A673 (cell line): ENCODE measurements at regions not wholly inside any gene's neighbourhood (a gene's known extent, or its start where the extent isn't known, plus 50 kb on each side); places are given as distances from the start of the nearest gene placed in this dataset.

Source experiments
- EZH2 ChIP-seq: fragments of 200-600 bp; sonication (generic); IDR thresholded peaks from 2 replicates; pipeline ENCODE4 v1.6.1; 2017; ENCODE audit warnings: borderline replicate concordance, low read depth, mild to moderate bottlenecking, mixed read lengths, antibody characterized with exemption, low read length; ENCODE audit not compliant: poor library complexity, severe bottlenecking
- TF ChIP-seq, protein P1 (sequence below): fragments of 300-800, 200-600 bp; sonication (generic); conservative IDR thresholded peaks from 2 replicates; pipeline ENCODE4 v1.5.1; 2017; ENCODE audit warnings: low read depth, mild to moderate bottlenecking, antibody characterized with exemption, low read length, moderate library complexity, mixed read lengths

DNA sequence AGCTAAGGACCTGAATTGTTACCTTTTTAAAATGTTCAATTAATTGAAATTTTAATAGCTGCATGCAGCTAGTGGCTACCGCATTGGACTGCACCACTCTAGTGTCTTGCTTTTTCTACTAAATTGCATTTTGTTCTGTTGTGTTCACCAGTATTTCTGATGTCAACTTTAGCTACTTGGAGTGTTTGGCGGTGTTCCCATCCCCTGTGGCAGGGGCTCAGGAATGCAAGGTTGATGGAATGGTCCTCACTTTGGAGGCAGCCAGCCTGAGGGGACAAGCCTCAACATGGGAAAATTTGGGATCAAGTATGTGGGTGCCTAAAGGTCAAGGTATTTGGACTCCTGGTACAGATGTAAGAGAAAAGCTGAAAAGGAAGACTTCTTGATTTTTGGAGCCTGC is 194.6 kb upstream of the PRNP start:
- TF ChIP-seq, protein P1, sequence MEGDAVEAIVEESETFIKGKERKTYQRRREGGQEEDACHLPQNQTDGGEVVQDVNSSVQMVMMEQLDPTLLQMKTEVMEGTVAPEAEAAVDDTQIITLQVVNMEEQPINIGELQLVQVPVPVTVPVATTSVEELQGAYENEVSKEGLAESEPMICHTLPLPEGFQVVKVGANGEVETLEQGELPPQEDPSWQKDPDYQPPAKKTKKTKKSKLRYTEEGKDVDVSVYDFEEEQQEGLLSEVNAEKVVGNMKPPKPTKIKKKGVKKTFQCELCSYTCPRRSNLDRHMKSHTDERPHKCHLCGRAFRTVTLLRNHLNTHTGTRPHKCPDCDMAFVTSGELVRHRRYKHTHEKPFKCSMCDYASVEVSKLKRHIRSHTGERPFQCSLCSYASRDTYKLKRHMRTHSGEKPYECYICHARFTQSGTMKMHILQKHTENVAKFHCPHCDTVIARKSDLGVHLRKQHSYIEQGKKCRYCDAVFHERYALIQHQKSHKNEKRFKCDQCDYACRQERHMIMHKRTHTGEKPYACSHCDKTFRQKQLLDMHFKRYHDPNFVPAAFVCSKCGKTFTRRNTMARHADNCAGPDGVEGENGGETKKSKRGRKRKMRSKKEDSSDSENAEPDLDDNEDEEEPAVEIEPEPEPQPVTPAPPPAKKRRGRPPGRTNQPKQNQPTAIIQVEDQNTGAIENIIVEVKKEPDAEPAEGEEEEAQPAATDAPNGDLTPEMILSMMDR: no peak
- no peak for TF ChIP-seq EZH2
